HepG2 (cell line): ENCODE measurements at regions not wholly inside any gene's neighbourhood (a gene's known extent, or its start where the extent isn't known, plus 50 kb on each side); places are given as distances from the start of the nearest gene placed in this dataset.

Experiments used
- ATAC-seq: fragments of 200-7000 bp; cut with Tn5 transposase; 3 replicates; pipeline ENCODE4 v1.9.1; 2020; ENCODE audit warnings: mild to moderate bottlenecking, moderate library complexity
- BruUV-seq: library from RNA; stranded (reverse); fragments of 400-500 nt; replicated peaks from 2 replicates; lab custom pipeline; 2021; lab: Mats Ljungman, UMichigan
- CTCF ChIA-PET: fragments of 300-600 bp; formaldehyde crosslinking; extraction: SDS; loops from one replicate; lab custom pipeline; 2021; ENCODE audit warnings: low total read pairs, inconsistent platforms, low intra/inter-chr PET ratio; lab: Yijun Ruan, JAX
- POLR2A ChIA-PET: fragments of 350-600 bp; sonication (Branson Sonifier 250); formaldehyde crosslinking; loops from one replicate; lab custom pipeline; 2020; ENCODE audit warnings: antibody characterized with exemption, inconsistent platforms; lab: Yijun Ruan, JAX
- DNase-seq: peaks from one replicate; pipeline ENCODE4 v3.0.0-alpha.2; 2015; ENCODE audit warnings: low spot score
- FAIRE-seq: peaks from 3 replicates; lab custom pipeline; 2011; peaks lifted over from hg19 to GRCh38; lab: Jason Lieb, UNC
- H2AFZ ChIP-seq: one replicate; pipeline ENCODE4 v1.6.1; 2011; ENCODE audit warnings: low read length, inconsistent platforms
- H3K27ac ChIP-seq: fragments of 300-600 bp; 3 replicates; pipeline ENCODE4 v1.8.0; 2011; ENCODE audit warnings: mixed run types, mild to moderate bottlenecking, mixed read lengths, low read length, inconsistent platforms; ENCODE audit not compliant: insufficient read depth; ENCODE audit errors: extremely low read length
- H3K27me3 ChIP-seq, 2 experiments: fragments of 200-600 bp in 1 of 2; 2 replicates in 1 of 2; 3 replicates in 1 of 2; pipeline versions ENCODE4 v1.6.0 to v1.8.0; 2011; ENCODE audit warnings: low read length in 2 of 2, mild to moderate bottlenecking in 2 of 2, moderate library complexity in 2 of 2, inconsistent platforms in 1 of 2; ENCODE audit not compliant: insufficient read depth in 2 of 2, control insufficient read depth in 1 of 2
- H3K36me3 ChIP-seq, 2 experiments: fragments of 200-600 bp in 1 of 2; replicated peaks in 1 of 2; 2 replicates in 1 of 2; 3 replicates in 1 of 2; pipeline versions ENCODE4 v1.5.1 to v1.8.0; 2011; ENCODE audit warnings: low read length in 2 of 2, inconsistent platforms in 1 of 2; ENCODE audit not compliant: insufficient read depth in 2 of 2, control insufficient read depth in 1 of 2
- H3K4me1 ChIP-seq: 2 replicates; pipeline ENCODE4 v1.5.1; 2012; ENCODE audit warnings: low read length, inconsistent platforms; ENCODE audit not compliant: insufficient read depth
- H3K4me2 ChIP-seq: 2 replicates; pipeline ENCODE4 v1.6.0; 2011; ENCODE audit warnings: low read depth, low read length, inconsistent platforms
- H3K4me3 ChIP-seq, 3 experiments: fragments of 200-600 bp in 1 of 3; sonication (generic), shearing (Covaris generic) in 1 of 3; replicated peaks in 1 of 3; 2 replicates each; pipeline ENCODE4 v1.5.1; 2011 to 2016; ENCODE audit warnings: low read length in 3 of 3, inconsistent platforms in 2 of 3, low read depth in 2 of 3, mild to moderate bottlenecking in 2 of 3, control low read depth in 1 of 3, mixed read lengths in 1 of 3; ENCODE audit not compliant: insufficient read depth in 1 of 3
- H3K79me2 ChIP-seq: one replicate; pipeline ENCODE4 v1.6.1; 2011; ENCODE audit warnings: low read length, inconsistent platforms; ENCODE audit not compliant: insufficient read depth
- H3K9ac ChIP-seq: 2 replicates; pipeline ENCODE4 v1.6.0; 2011; ENCODE audit warnings: mild to moderate bottlenecking, low read depth, low read length, inconsistent platforms; ENCODE audit not compliant: insufficient read depth
- H3K9me3 ChIP-seq: 2 replicates; pipeline ENCODE4 v1.5.1; 2012; ENCODE audit warnings: mild to moderate bottlenecking, low read length
- H4K20me1 ChIP-seq: 2 replicates; pipeline ENCODE4 v1.6.0; 2011; ENCODE audit warnings: inconsistent platforms, mild to moderate bottlenecking, low read length, moderate library complexity; ENCODE audit not compliant: insufficient read depth
- ATF2 ChIP-seq: sonication (generic); formaldehyde crosslinking; IDR thresholded peaks from 2 replicates; pipeline ENCODE4 v1.4.0; 2020; ENCODE audit warnings: missing genetic modification reagents
- MAFF ChIP-seq: IDR thresholded peaks from 2 replicates; pipeline ENCODE4 v1.6.1; 2011; ENCODE audit warnings: low read depth, low read length, improper control_type of control experiment
- MAX ChIP-seq: IDR thresholded peaks from 2 replicates; pipeline ENCODE4 v1.6.1; 2012; ENCODE audit warnings: inconsistent platforms
- MXD1 ChIP-seq: sonication (generic); formaldehyde crosslinking; IDR thresholded peaks from 2 replicates; pipeline ENCODE4 v1.4.0; 2020; ENCODE audit warnings: mild to moderate bottlenecking, missing genetic modification reagents
- NCOA2 ChIP-seq: sonication (generic); formaldehyde crosslinking; IDR thresholded peaks from 2 replicates; pipeline ENCODE4 v1.8.0; 2022; ENCODE audit warnings: inconsistent platforms
- NRL ChIP-seq: sonication (generic); formaldehyde crosslinking; IDR thresholded peaks from 2 replicates; pipeline ENCODE4 v1.5.0; 2020; ENCODE audit warnings: missing genetic modification reagents, mild to moderate bottlenecking, moderate library complexity, borderline replicate concordance
- SOX13 ChIP-seq, 3 experiments: fragments of 450-650 bp in 1 of 3; sonication (generic) in 1 of 3; formaldehyde crosslinking in 1 of 3; IDR thresholded peaks in 2 of 3; conservative IDR thresholded peaks in 1 of 3; 2 replicates each; pipeline versions ENCODE4 v1.5.0 to v1.6.1; 2016 to 2020; ENCODE audit warnings: antibody characterized with exemption in 1 of 3, mild to moderate bottlenecking in 1 of 3, missing compliant biosample characterization in 1 of 3, missing genetic modification reagents in 1 of 3, moderate library complexity in 1 of 3
- SUZ12 ChIP-seq: fragments of 150-350 bp; IDR thresholded peaks from 2 replicates; pipeline ENCODE4 v1.6.1; 2014; ENCODE audit warnings: low read depth, low read length
- TFDP1 ChIP-seq: IDR thresholded peaks from 2 replicates; pipeline ENCODE4 v1.6.1; 2016; ENCODE audit warnings: missing compliant biosample characterization, missing genetic modification reagents, borderline replicate concordance
- ZBTB34 ChIP-seq: sonication (generic); formaldehyde crosslinking; IDR thresholded peaks from 2 replicates; pipeline ENCODE4 v1.8.0; 2022; ENCODE audit warnings: mild to moderate bottlenecking, missing genetic modification reagents
- ZNF136 ChIP-seq: sonication (generic); formaldehyde crosslinking; IDR thresholded peaks from 2 replicates; pipeline ENCODE4 v1.8.1; 2022; ENCODE audit warnings: low read depth, mild to moderate bottlenecking, moderate library complexity, missing genetic modification reagents
- ZNF382 ChIP-seq: sonication (generic); formaldehyde crosslinking; IDR thresholded peaks from 2 replicates; pipeline ENCODE4 v1.5.0; 2020; ENCODE audit warnings: missing genetic modification reagents, mild to moderate bottlenecking, borderline replicate concordance
- ZNF761 ChIP-seq: sonication (generic); formaldehyde crosslinking; conservative IDR thresholded peaks from 2 replicates; pipeline ENCODE4 v1.4.0; 2020; ENCODE audit warnings: mild to moderate bottlenecking, missing genetic modification reagents
- WGBS: methylation state at CpG from one replicate; pipeline ENCODE4 v1.1.6; 2017; ENCODE audit warnings: low lambda C conversion rate; 5-methylcytosine and 5-hydroxymethylcytosine counted together
- in situ Hi-C: cut with HindIII; loops from 2 replicates; pipeline ENCODE4 v1.10.0; 2017; ENCODE audit warnings: low pct_unique_long_range_greater_than_20kb; ENCODE audit not compliant: extremely low pct_ligation_motif_present
- intact Hi-C: fragments of 100-400 bp; cut with micrococcal nuclease; formaldehyde crosslinking; loops from one replicate; pipeline ENCODE4 v1.10.0; 2022; ENCODE audit not compliant: unreplicated experiment

- TF ChIP-seq ZBTB34 (CRISPR knock-in tag) (no peak), MAFF (no peak), TFDP1 (CRISPR knock-in tag) (no peak), ZNF761 (no peak), ZNF136 (CRISPR knock-in tag) (no peak)
These were observed 139.4 kb upstream of the ST6GAL2 start (continued) for GRCh38 chr2:107025291-107025857.

- intact Hi-C loops: no loop called here
- no peak overlapping the region for H3K27ac ChIP-seq
- WGBS: 17% methylated on average over 8 of the region's 8 CpGs
- no peak for DNase-seq
- POLR2A ChIA-PET: no interaction called here
- H3K36me3 ChIP-seq: no peaks in the 10 kb centered on the region
- CTCF ChIA-PET: no interaction called here
- no TSS peak for BruUV-seq
- H3K4me2 ChIP-seq: no peak overlapping the region
- H3K9me3 ChIP-seq: peaks cover 20% of the 10 kb centered on the region; the same call in 1 of the 2 replicates
- FAIRE-seq: no peak
- no peak overlapping the region for H3K9ac ChIP-seq
- no peaks in the 10 kb centered on the region for H4K20me1 ChIP-seq
- no peak overlapping the region for H3K4me3 ChIP-seq
- no peak overlapping the region for H2AFZ ChIP-seq
- no peaks in the 10 kb centered on the region for H3K27me3 ChIP-seq
- no peaks in the 10 kb centered on the region for H3K4me1 ChIP-seq
- in situ Hi-C loops: no loop called here
- no peak for ATAC-seq
- H3K79me2 ChIP-seq: no peaks in the 10 kb centered on the region
- TF ChIP-seq SUZ12 (no peak), ATF2 (CRISPR knock-in tag) (no peak), NCOA2 (CRISPR knock-in tag) (no peak), ZNF382 (CRISPR knock-in tag) (no peak), MXD1 (no peak), NRL (no peak), MAX (no peak), SOX13 (IDR thresholded peaks at IDR 0.05) (no peak), SOX13 (CRISPR knock-in tag; conservative IDR thresholded peaks at IDR 0.05 in 1 of 2, IDR thresholded peaks at IDR 0.05 in 1 of 2) (no peak)
These were observed 140.0 kb upstream of the ST6GAL2 start for GRCh38 chr2:107025869-107026380.
